Loucy (cell line): ENCODE measurements at regions not wholly inside any gene's neighbourhood (a gene's known extent, or its start where the extent isn't known, plus 50 kb on each side); places are given as distances from the start of the nearest gene placed in this dataset.

Source experiments
- H2AFZ ChIP-seq: fragments of 200-600 bp; sonication (generic); 2 replicates; pipeline ENCODE4 v1.6.0; 2016; ENCODE audit warnings: antibody characterized with exemption, mild to moderate bottlenecking, low read length, moderate library complexity
- H3F3A ChIP-seq: fragments of 200-600 bp; 2 replicates; pipeline ENCODE4 v1.6.0; 2016; ENCODE audit warnings: antibody characterized with exemption, low read depth, mild to moderate bottlenecking
- H3K27me3 ChIP-seq: fragments of 200-600 bp; sonication (generic); 2 replicates; pipeline ENCODE4 v1.6.1; 2014; ENCODE audit warnings: low read length, mild to moderate bottlenecking; ENCODE audit not compliant: insufficient read depth, poor library complexity, severe bottlenecking
- H3K36me3 ChIP-seq: fragments of 200-600 bp; sonication (generic); 2 replicates; pipeline ENCODE4 v1.6.1; 2016; ENCODE audit warnings: low read length; ENCODE audit not compliant: insufficient read depth
- H3K4me1 ChIP-seq: fragments of 200-600 bp; sonication (generic); 2 replicates; pipeline ENCODE4 v1.5.1; 2014; ENCODE audit warnings: low read length, mild to moderate bottlenecking; ENCODE audit not compliant: insufficient read depth, poor library complexity, severe bottlenecking
- H3K4me2 ChIP-seq: fragments of 200-600 bp; sonication (generic); 2 replicates; pipeline ENCODE4 v1.6.0; 2014; ENCODE audit warnings: antibody characterized with exemption, low read length, low read depth, mild to moderate bottlenecking; ENCODE audit not compliant: poor library complexity, severe bottlenecking
- H3K4me3 ChIP-seq: fragments of 200-600 bp; sonication (generic); 2 replicates; pipeline ENCODE4 v1.5.1; 2014; ENCODE audit warnings: low read length, mild to moderate bottlenecking, mixed read lengths; ENCODE audit not compliant: poor library complexity, severe bottlenecking
- H3K79me2 ChIP-seq: fragments of 200-600 bp; sonication (generic); 2 replicates; pipeline ENCODE4 v1.6.1; 2014; ENCODE audit warnings: low read length; ENCODE audit not compliant: insufficient read depth
- H3K9ac ChIP-seq: fragments of 200-600 bp; sonication (generic); 2 replicates; pipeline ENCODE4 v1.6.0; 2014; ENCODE audit warnings: mild to moderate bottlenecking, low read depth, low read length, moderate library complexity; ENCODE audit not compliant: poor library complexity, severe bottlenecking
- H3K9me2 ChIP-seq: fragments of 200-600 bp; sonication (generic); replicated peaks from 2 replicates; pipeline ENCODE4 v1.6.1; 2016; ENCODE audit warnings: low read depth, low read length, mixed read lengths
- H3K9me3 ChIP-seq: fragments of 200-600 bp; sonication (generic); 2 replicates; pipeline ENCODE4 v1.6.1; 2014; ENCODE audit warnings: mild to moderate bottlenecking, antibody characterized with exemption, low read length, low read depth; ENCODE audit not compliant: insufficient read depth
- H4K20me1 ChIP-seq: fragments of 200-600 bp; sonication (generic); 2 replicates; pipeline ENCODE4 v1.6.0; 2014; ENCODE audit warnings: antibody characterized with exemption, low read length, mild to moderate bottlenecking; ENCODE audit not compliant: insufficient read depth, poor library complexity, severe bottlenecking
- EZH2phosphoT487 ChIP-seq: fragments of 200-600 bp; IDR thresholded peaks from 2 replicates; pipeline ENCODE4 v1.6.1; 2018; ENCODE audit warnings: antibody characterized with exemption, mild to moderate bottlenecking, moderate library complexity, borderline replicate concordance
- TF ChIP-seq, protein P1 (sequence below): fragments of 200-600 bp; sonication (generic); conservative IDR thresholded peaks from 2 replicates; pipeline ENCODE4 v1.5.1; 2014; ENCODE audit warnings: mild to moderate bottlenecking, antibody characterized with exemption, low read length

DNA sequence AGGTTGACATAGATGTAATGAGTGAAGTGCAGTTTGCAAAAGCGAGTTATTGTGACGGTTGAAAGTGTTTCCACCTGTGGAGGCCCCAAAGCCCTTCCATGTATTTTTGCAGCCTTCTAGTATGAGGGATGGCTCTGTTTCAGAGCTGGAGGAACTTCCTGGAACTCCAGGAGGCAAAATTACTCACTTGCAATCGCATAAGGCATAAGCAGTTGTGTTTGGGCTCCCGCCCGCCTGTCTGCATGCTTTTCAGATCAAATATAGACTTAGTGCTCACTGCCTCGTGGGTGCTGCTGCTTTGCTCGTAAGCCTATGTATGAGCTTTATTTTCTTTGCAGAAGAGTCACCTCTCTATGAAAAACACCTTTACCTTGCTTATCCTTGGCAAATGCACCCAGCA, 146.8 kb upstream of the LARGE1 start:
- Histone ChIP-seq H3K9me2 (no peaks in the 10 kb centered on the region), H3K4me3 (no peak overlapping the region), H3K27me3 (no peaks in the 10 kb centered on the region), H3K4me1 (no peaks in the 10 kb centered on the region), H3K9me3 (peaks cover 8% of the 10 kb centered on the region; the same call in 1 of the 2 replicates), H2AFZ (no peak overlapping the region), H3K36me3 (no peaks in the 10 kb centered on the region), H3K79me2 (no peaks in the 10 kb centered on the region), H3K9ac (no peak overlapping the region), H4K20me1 (no peaks in the 10 kb centered on the region), H3K4me2 (no peak overlapping the region), H3F3A (no peaks in the 10 kb centered on the region)
- TF ChIP-seq EZH2phosphoT487, result no peak
- TF ChIP-seq, protein P1, sequence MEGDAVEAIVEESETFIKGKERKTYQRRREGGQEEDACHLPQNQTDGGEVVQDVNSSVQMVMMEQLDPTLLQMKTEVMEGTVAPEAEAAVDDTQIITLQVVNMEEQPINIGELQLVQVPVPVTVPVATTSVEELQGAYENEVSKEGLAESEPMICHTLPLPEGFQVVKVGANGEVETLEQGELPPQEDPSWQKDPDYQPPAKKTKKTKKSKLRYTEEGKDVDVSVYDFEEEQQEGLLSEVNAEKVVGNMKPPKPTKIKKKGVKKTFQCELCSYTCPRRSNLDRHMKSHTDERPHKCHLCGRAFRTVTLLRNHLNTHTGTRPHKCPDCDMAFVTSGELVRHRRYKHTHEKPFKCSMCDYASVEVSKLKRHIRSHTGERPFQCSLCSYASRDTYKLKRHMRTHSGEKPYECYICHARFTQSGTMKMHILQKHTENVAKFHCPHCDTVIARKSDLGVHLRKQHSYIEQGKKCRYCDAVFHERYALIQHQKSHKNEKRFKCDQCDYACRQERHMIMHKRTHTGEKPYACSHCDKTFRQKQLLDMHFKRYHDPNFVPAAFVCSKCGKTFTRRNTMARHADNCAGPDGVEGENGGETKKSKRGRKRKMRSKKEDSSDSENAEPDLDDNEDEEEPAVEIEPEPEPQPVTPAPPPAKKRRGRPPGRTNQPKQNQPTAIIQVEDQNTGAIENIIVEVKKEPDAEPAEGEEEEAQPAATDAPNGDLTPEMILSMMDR, result no peak

DNA sequence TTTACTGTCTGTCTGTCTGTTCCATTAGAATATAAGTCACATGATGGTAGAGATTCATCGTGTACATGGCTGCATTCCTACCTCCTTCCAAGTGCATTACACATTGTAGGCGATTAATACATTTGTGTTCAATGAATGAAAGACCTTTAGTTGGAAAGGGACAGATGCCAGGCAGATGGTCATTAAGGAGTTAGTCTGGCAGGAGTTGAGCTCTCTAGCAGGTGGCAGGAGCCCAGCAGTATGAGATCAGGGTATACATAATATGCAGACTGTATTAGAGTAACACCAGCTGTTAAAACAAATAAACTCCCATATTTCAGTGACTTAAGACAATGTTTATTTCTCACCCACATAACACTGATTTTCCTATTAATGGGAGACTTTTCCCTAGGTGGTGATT, 147.7 kb upstream of the LARGE1 start:
- no peak for TF ChIP-seq EZH2phosphoT487
- TF ChIP-seq, protein P1, result no peak
- no peaks in the 10 kb centered on the region for H3K79me2 ChIP-seq
- H3K4me3 ChIP-seq, result no peak overlapping the region
- no peaks in the 10 kb centered on the region for H3K27me3 ChIP-seq
- no peaks in the 10 kb centered on the region for H3K9me2 ChIP-seq
- no peak overlapping the region for H3K4me2 ChIP-seq
- H3F3A ChIP-seq, result no peaks in the 10 kb centered on the region
- H2AFZ ChIP-seq, result no peak overlapping the region
- no peaks in the 10 kb centered on the region for H3K4me1 ChIP-seq
- no peaks in the 10 kb centered on the region for H4K20me1 ChIP-seq
- H3K36me3 ChIP-seq, result no peaks in the 10 kb centered on the region
- peaks cover 8% of the 10 kb centered on the region; the same call in 1 of the 2 replicates for H3K9me3 ChIP-seq
- no peak overlapping the region for H3K9ac ChIP-seq

DNA sequence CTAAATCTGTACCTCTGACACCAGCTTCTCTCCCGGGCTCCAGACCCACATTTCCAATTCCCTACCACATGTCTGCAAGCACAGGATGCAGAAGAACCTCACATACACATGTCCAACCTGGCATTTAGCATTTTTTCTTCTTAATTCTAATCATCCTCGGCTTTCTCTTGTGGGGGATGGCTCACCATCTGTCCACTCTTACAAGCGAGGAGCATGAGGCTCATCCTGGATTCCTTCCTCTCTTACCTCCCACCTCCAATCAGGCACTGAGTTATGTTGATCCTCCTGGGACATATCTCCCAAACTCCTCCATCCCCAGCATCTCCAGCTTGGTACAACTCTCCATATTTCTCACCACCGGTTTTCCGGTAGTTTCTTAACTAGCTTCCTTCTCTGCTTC, 149.8 kb upstream of the LARGE1 start:
- H3K9me3 ChIP-seq, result peaks cover 16% of the 10 kb centered on the region; the same call in 1 of the 2 replicates
- no peak overlapping the region for H3K4me2 ChIP-seq
- no peak overlapping the region for H3K9ac ChIP-seq
- H3K9me2 ChIP-seq, result no peaks in the 10 kb centered on the region
- no peak overlapping the region for H2AFZ ChIP-seq
- TF ChIP-seq, protein P1, result no peak
- no peaks in the 10 kb centered on the region for H3K4me1 ChIP-seq
- no peak overlapping the region for H3K4me3 ChIP-seq
- H3K36me3 ChIP-seq, result no peaks in the 10 kb centered on the region
- no peaks in the 10 kb centered on the region for H3K27me3 ChIP-seq
- no peaks in the 10 kb centered on the region for H4K20me1 ChIP-seq
- H3K79me2 ChIP-seq, result no peaks in the 10 kb centered on the region
- H3F3A ChIP-seq, result no peaks in the 10 kb centered on the region
